Ovary (tissue), 7 donors: ENCODE measurements at regions not wholly inside any gene's neighbourhood (a gene's known extent, or its start where the extent isn't known, plus 50 kb on each side); places are given as distances from the start of the nearest gene placed in this dataset.

Experiments
- DNase-seq, 5 donors: peaks; one replicate each; pipeline ENCODE4 v3.0.0-alpha.2; 2019 to 2020
- H3K27ac ChIP-seq, 2 donors: fragments of 200-600 bp; one replicate each; pipeline versions ENCODE4 v1.5.1 to v1.8.0; 2019 to 2022
- H3K27me3 ChIP-seq: fragments of 200-600 bp; one replicate; pipeline ENCODE4 v1.8.0; 2022
- H3K36me3 ChIP-seq: fragments of 200-600 bp; sonication (generic); one replicate; pipeline ENCODE4 v1.5.1; 2019
- H3K4me1 ChIP-seq: one replicate; pipeline ENCODE4 v1.8.1; 2013; ENCODE audit warnings: mild to moderate bottlenecking, moderate library complexity; ENCODE audit not compliant: insufficient read depth
- H3K4me3 ChIP-seq: fragments of 200-600 bp; sonication (generic); one replicate; pipeline ENCODE4 v1.5.1; 2017
- H3K9me3 ChIP-seq, 2 donors: fragments of 200-600 bp in 1 of 2; sonication (generic) in 1 of 2; one replicate each; pipeline versions ENCODE4 v1.5.1 to v1.8.1; 2013 to 2019; ENCODE audit warnings: mild to moderate bottlenecking in 1 of 2, moderate library complexity in 1 of 2
- EP300 ChIP-seq: sonication (generic); formaldehyde crosslinking; IDR thresholded peaks from one replicate; pipeline ENCODE4 v1.6.1; 2017; ENCODE audit warnings: antibody characterized with exemption
- POLR2A ChIP-seq: fragments of 450-650 bp; IDR thresholded peaks from one replicate; pipeline ENCODE4 v1.6.1; 2017; ENCODE audit warnings: antibody characterized with exemption, mild to moderate bottlenecking, moderate library complexity
- WGBS, 3 donors: extraction: QIAGEN DNeasy Blood & Tissue Kit in 1 of 3; methylation state at CpG; one replicate each; pipeline versions ENCODE4 v1.1.5 to v1.1.7; 2013 to 2017; 5-methylcytosine and 5-hydroxymethylcytosine counted together
- intact Hi-C, 4 donors: fragments of 100-400 bp; cut with DNase I; formaldehyde crosslinking; loops; one replicate each; pipeline versions ENCODE4 v1.11.0 to v1.15.1; 2022 to 2023
- TF ChIP-seq, protein P1 (sequence below), 3 donors: fragments of 450-650 bp in 2 of 3; fragments of 200-600 bp in 1 of 3; IDR thresholded peaks; one replicate each; pipeline versions ENCODE4 v1.5.1 to v1.8.0; 2016 to 2022; ENCODE audit warnings: antibody characterized with exemption in 3 of 3, mild to moderate bottlenecking in 1 of 3
- donor health status: DM: no; HTN: no; CAD: no; lungs with moderate emphysema.
- donor health status: DM: no; HTN: no; CAD: no.
- donor health status: Bipolar disorder and iron deficiency.
- donor health status: DM: no; HTN: no; CAD: no.
- donor health status: DM: yes; HTN: yes; CAD: no.

DNA sequence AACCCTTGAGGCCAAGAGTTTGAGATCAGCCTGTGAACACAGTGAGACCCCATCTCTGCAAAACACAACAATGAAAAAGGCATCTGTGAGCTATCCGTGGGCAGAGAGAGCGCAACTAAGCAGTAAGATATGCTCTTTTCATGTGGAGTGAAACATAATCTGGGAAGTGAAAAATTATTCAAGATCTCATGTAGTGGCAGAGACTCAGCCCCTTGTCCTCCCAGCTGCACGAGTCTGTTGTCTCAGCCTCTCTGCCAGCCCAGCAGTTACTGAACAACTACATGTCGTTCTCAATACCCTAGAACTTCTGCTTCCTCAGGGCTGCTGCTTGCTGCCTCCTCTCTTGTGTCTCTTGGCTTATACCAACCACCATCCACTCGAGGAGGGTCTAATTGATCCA, 61.3 kb upstream of the WDR26 start:
- intact Hi-C loops = no loop called here
- Histone ChIP-seq H3K4me3 (no peak overlapping the region), H3K9me3 (no peaks in the 10 kb centered on the region), H3K4me1 (peaks cover 6% of the 10 kb centered on the region), H3K36me3 (no peaks in the 10 kb centered on the region), H3K27me3 (no peaks in the 10 kb centered on the region), H3K27ac (no peak overlapping the region)
- 70 to 78% (median 73%) methylated on average over 5 of the region's 5 CpGs for WGBS, 3 donors
- TF ChIP-seq, protein P1, sequence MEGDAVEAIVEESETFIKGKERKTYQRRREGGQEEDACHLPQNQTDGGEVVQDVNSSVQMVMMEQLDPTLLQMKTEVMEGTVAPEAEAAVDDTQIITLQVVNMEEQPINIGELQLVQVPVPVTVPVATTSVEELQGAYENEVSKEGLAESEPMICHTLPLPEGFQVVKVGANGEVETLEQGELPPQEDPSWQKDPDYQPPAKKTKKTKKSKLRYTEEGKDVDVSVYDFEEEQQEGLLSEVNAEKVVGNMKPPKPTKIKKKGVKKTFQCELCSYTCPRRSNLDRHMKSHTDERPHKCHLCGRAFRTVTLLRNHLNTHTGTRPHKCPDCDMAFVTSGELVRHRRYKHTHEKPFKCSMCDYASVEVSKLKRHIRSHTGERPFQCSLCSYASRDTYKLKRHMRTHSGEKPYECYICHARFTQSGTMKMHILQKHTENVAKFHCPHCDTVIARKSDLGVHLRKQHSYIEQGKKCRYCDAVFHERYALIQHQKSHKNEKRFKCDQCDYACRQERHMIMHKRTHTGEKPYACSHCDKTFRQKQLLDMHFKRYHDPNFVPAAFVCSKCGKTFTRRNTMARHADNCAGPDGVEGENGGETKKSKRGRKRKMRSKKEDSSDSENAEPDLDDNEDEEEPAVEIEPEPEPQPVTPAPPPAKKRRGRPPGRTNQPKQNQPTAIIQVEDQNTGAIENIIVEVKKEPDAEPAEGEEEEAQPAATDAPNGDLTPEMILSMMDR (IDR thresholded peaks at IDR 0.05) = no peak
- TF ChIP-seq EP300 = no peak
- TF ChIP-seq POLR2A = no peak
- DNase-seq = no peak

DNA sequence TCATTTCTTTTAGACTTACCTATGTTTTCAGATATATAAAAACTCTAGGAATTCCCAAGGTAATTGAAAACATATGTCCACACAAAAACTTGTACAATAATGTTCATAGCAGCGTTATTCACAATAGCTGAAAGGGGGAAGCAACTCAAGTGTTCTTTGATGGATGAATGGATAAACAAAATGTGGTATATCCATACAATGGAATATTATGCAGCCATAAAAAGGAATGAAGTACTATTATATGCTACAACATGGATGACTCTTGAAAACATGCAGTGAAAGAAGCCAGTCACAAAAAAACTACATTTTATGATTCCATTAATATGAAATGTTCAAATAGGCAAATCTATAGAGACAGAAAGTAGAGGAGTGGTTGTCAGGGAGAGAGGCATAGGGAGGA, 62.2 kb upstream of the WDR26 start:
- Histone ChIP-seq H3K27me3 (no peaks in the 10 kb centered on the region), H3K9me3 (no peaks in the 10 kb centered on the region), H3K4me3 (no peak overlapping the region), H3K27ac (no peak overlapping the region), H3K36me3 (no peaks in the 10 kb centered on the region), H3K4me1 (peaks cover 6% of the 10 kb centered on the region)
- TF ChIP-seq, protein P1 (IDR thresholded peaks at IDR 0.05) = no peak
- TF ChIP-seq POLR2A (no peak), EP300 (no peak)
- 95 to 98% (median 96%) methylated on average over 1 of the region's 1 CpG for WGBS, 3 donors
- intact Hi-C loops = no loop called here
- no peak for DNase-seq

DNA sequence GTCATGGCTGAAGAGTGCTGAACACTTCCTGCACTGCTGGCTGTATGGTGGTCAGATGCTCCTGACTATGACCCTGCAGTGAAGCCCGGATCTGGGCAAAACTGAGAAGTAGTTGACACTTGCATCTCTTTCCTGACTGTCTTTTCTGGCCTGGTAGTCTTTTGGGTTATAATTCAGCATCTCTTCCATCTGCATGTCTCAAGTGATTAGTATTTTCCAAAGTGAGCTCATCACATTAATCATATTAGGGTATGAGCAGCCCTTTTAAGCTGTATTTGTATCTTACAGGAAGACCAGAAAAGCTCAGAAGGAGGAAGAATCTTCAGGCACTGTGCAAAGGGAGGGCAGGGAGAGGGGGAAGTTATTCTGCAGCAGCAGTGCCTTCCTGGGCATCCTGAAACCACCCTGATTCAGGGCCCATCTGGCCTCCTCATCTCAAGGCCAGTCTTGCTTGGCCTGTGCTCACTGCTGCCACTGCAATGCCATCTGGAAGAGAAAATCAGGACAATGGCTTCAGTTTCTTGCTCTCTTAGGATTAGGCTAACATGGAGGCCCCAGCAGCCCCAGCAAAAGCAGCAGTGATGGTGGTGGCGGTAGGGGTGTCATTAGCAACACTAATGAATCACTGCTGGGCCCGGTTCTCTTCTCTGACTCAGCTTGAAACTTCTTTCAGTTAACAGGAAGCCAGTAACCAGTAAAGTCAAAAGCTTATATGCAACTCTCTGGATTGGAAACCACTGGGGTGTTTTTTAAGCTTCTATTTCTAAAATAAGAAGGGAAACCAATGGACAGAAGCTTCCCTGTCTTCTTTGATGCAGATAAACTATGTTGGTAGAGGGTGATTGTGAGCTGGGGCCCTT, 63.3 kb upstream of the WDR26 start:
- WGBS, 3 donors = 32 to 43% (median 34%) methylated on average over 3 of the region's 3 CpGs
- TF ChIP-seq EP300 = no peak
- TF ChIP-seq, protein P1 (IDR thresholded peaks at IDR 0.05) = no peak
- TF ChIP-seq POLR2A = no peak
- Histone ChIP-seq H3K4me3 (no peak overlapping the region), H3K36me3 (no peaks in the 10 kb centered on the region), H3K27me3 (no peaks in the 10 kb centered on the region), H3K27ac (peak overlapping the region in 1 of 2 donors; percentile 58), H3K4me1 (peaks cover 11% of the 10 kb centered on the region), H3K9me3 (no peaks in the 10 kb centered on the region)
- DNase-seq = peak in 2 of 5 donors; percentile 26 to 28
- intact Hi-C loops = no loop called here

DNA sequence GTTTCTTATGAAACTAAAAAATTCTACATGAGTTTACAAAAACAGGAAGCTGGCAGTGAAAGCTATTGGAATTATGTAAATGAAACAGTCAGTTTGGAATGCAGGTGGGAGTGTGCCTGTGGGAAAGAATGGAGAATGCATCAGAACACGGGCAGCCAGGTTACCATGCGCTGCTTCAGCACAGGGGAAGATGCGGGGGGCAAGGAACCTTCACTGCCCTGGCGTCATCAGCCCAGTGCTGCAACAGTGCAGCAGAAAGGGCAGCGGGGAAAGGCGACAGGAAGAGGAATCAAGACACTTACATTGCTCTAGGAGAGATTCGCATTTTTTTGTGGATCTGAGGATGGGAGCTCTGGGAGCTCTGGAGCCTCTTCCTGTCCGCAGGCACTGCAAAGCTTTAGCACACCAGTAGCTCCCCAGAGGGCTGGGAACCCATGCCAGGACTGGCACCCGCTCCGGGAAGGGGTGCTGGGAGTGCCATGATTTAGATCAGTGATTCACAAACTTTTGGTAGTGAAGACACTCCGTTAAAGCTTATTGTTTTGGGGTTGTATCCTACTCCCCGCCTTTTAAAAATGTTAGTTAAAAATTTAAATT, 64.1 kb upstream of the WDR26 start:
- peak in 4 of 5 donors; percentile 16 to 45 (median 30) for DNase-seq
- no peak overlapping the region for H3K4me3 ChIP-seq
- intact Hi-C loops = no loop called here
- H3K4me1 ChIP-seq = peaks cover 17% of the 10 kb centered on the region
- peak overlapping the region in 1 of 2 donors; percentile 58 for H3K27ac ChIP-seq
- H3K36me3 ChIP-seq = no peaks in the 10 kb centered on the region
- 32 to 47% (median 41%) methylated on average over 12 of the region's 12 CpGs for WGBS, 3 donors
- no peaks in the 10 kb centered on the region for H3K9me3 ChIP-seq
- H3K27me3 ChIP-seq = no peaks in the 10 kb centered on the region
- no peak for TF ChIP-seq POLR2A

DNA sequence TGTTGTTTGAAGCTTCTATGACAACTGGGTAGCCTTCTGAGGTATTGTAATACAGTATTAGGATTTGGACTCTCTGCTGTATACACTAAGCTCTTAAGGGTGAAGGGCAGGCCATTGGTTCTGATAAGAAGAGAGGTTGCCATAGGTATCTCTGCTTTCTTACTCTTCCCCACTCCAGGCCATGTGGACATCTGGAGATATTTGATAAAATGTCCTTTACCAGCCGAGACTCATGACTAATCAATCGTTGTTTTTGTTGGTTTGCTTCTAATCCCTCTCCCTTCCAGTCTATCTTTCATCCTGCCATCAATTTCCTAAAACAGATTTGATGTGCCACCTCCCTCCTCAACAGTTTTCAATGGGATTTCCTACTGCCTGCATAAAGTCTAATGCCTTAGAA, 64.6 kb upstream of the WDR26 start:
- DNase-seq = no peak
- intact Hi-C loops = no loop called here
- WGBS, 3 donors = 38 to 52% (median 40%) methylated on average over 2 of the region's 2 CpGs
- Histone ChIP-seq H3K27ac (peak overlapping the region in 1 of 2 donors; percentile 58), H3K9me3 (no peaks in the 10 kb centered on the region), H3K36me3 (no peaks in the 10 kb centered on the region), H3K4me1 (peaks cover 18% of the 10 kb centered on the region), H3K4me3 (no peak overlapping the region), H3K27me3 (no peaks in the 10 kb centered on the region)
- no peak for TF ChIP-seq EP300
